ENCODE measurements at regions not wholly inside any gene's neighbourhood (a gene's known extent, or its start where the extent isn't known, plus 50 kb on each side); places are given as distances from the start of the nearest gene placed in this dataset.

DNA sequence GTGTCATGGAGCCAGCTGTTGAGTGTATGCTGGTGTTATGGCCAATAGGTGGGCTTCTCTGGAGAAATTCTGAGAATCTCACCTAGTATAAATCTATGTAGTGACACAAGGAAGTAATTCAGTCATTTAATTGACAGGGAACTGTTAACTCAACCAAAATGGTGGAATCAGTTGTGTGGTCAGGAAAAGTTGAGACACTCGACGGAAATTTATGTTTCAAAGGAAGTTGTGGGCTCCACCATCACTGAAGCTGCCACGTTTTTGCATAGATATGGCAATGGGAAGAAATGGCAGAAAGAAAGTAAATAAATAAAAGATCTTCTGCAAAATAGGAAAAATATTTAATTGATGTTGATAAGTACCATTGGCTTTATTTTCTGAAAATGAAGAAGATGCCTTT is 84.5 kb downstream of the ATP6V1G3 start:
- TF ChIP-seq, protein P1, sequence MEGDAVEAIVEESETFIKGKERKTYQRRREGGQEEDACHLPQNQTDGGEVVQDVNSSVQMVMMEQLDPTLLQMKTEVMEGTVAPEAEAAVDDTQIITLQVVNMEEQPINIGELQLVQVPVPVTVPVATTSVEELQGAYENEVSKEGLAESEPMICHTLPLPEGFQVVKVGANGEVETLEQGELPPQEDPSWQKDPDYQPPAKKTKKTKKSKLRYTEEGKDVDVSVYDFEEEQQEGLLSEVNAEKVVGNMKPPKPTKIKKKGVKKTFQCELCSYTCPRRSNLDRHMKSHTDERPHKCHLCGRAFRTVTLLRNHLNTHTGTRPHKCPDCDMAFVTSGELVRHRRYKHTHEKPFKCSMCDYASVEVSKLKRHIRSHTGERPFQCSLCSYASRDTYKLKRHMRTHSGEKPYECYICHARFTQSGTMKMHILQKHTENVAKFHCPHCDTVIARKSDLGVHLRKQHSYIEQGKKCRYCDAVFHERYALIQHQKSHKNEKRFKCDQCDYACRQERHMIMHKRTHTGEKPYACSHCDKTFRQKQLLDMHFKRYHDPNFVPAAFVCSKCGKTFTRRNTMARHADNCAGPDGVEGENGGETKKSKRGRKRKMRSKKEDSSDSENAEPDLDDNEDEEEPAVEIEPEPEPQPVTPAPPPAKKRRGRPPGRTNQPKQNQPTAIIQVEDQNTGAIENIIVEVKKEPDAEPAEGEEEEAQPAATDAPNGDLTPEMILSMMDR (IDR thresholded peaks at IDR 0.05; ENCODE audit: control extremely low read depth in 1 of 3, insufficient read depth in 1 of 3, low read depth in 1 of 3, low read length in 3 of 3) = no peak
- no peak for TF ChIP-seq CEBPB (IDR thresholded peaks at IDR 0.05; ENCODE audit: low read depth, low read length)

All from H1 (cell line).